RWPE2 (cell line): ENCODE measurements at regions not wholly inside any gene's neighbourhood (a gene's known extent, or its start where the extent isn't known, plus 50 kb on each side); places are given as distances from the start of the nearest gene placed in this dataset.

Source experiments
- ATAC-seq: fragments of 200-7000 bp; cut with Tn5 transposase; 3 replicates; pipeline ENCODE4 v1.9.1; 2021; ENCODE audit warnings: low read depth
- DNase-seq: peaks from one replicate; pipeline ENCODE4 v3.0.0-alpha.2; 2020; ENCODE audit warnings: low spot score
- H3K27ac ChIP-seq: fragments of 450-650 bp; 2 replicates; pipeline ENCODE4 v1.5.1; 2017; ENCODE audit warnings: mild to moderate bottlenecking; ENCODE audit not compliant: poor library complexity, severe bottlenecking
- H3K27me3 ChIP-seq: fragments of 250-450 bp; sonication (Bioruptor Pico); 2 replicates; pipeline ENCODE4 v1.5.1; 2021; ENCODE audit warnings: mild to moderate bottlenecking, moderate library complexity; ENCODE audit not compliant: insufficient read depth, poor library complexity, severe bottlenecking
- H3K36me3 ChIP-seq: fragments of 250-450 bp; sonication (Bioruptor Pico); 2 replicates; pipeline ENCODE4 v1.5.1; 2020; ENCODE audit warnings: low read depth, mild to moderate bottlenecking, moderate library complexity
- H3K4me1 ChIP-seq: fragments of 250-450 bp; sonication (Bioruptor Pico); 2 replicates; pipeline ENCODE4 v1.5.1; 2021; ENCODE audit warnings: mild to moderate bottlenecking, moderate library complexity; ENCODE audit not compliant: insufficient read depth, poor library complexity, severe bottlenecking
- H3K4me3 ChIP-seq: fragments of 250-450 bp; sonication (Bioruptor Pico); 2 replicates; pipeline ENCODE4 v1.5.1; 2021; ENCODE audit warnings: mild to moderate bottlenecking, moderate library complexity; ENCODE audit not compliant: severe bottlenecking
- H3K9me3 ChIP-seq: fragments of 250-450 bp; sonication (Bioruptor Pico); 2 replicates; pipeline ENCODE4 v1.5.1; 2021; ENCODE audit warnings: mild to moderate bottlenecking, moderate library complexity; ENCODE audit not compliant: severe bottlenecking
- TF ChIP-seq, protein P1 (sequence below): fragments of 450-650 bp; IDR thresholded peaks from one replicate; pipeline ENCODE4 v1.5.1; 2017; ENCODE audit warnings: mild to moderate bottlenecking, moderate library complexity; ENCODE audit not compliant: poor library complexity, severe bottlenecking

DNA sequence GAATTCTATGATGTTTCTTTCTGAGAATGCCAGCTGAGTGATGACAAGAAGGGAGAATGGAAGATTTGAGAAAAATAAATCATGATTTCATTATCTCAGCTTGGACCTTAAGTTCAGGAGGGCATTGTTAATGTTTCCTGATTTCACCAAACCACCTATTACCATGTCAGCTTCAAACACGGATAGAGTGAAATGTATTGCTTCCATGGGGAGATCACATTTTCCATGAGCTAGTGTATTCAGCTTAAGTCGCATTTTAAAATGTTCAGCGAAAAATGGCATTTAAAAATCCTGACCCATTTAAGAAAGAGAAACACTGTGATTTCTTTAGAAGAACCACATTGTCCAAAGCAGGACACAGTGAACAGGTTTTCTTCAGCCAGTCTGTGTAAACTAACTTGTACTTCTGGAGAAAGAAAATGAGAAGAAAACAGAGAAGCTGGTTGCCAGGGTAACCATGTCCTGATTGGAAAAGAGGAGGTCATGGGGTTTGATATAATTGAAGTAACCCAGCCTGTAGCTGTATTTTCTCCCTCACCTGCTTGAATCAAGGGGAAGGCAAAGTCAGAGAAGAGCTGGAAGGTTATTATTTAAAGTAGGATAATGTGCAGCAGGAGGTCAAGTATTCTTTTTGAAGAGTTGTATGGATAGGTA is 684.1 kb upstream of the NRSN1 start:
- TF ChIP-seq, protein P1, sequence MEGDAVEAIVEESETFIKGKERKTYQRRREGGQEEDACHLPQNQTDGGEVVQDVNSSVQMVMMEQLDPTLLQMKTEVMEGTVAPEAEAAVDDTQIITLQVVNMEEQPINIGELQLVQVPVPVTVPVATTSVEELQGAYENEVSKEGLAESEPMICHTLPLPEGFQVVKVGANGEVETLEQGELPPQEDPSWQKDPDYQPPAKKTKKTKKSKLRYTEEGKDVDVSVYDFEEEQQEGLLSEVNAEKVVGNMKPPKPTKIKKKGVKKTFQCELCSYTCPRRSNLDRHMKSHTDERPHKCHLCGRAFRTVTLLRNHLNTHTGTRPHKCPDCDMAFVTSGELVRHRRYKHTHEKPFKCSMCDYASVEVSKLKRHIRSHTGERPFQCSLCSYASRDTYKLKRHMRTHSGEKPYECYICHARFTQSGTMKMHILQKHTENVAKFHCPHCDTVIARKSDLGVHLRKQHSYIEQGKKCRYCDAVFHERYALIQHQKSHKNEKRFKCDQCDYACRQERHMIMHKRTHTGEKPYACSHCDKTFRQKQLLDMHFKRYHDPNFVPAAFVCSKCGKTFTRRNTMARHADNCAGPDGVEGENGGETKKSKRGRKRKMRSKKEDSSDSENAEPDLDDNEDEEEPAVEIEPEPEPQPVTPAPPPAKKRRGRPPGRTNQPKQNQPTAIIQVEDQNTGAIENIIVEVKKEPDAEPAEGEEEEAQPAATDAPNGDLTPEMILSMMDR = no peak
- no peaks in the 10 kb centered on the region for H3K36me3 ChIP-seq
- H3K27me3 ChIP-seq = no peaks in the 10 kb centered on the region
- H3K27ac ChIP-seq = no peak overlapping the region
- H3K4me3 ChIP-seq = no peak overlapping the region
- ATAC-seq = no peak
- H3K9me3 ChIP-seq = no peaks in the 10 kb centered on the region
- no peak for DNase-seq
- no peaks in the 10 kb centered on the region for H3K4me1 ChIP-seq

DNA sequence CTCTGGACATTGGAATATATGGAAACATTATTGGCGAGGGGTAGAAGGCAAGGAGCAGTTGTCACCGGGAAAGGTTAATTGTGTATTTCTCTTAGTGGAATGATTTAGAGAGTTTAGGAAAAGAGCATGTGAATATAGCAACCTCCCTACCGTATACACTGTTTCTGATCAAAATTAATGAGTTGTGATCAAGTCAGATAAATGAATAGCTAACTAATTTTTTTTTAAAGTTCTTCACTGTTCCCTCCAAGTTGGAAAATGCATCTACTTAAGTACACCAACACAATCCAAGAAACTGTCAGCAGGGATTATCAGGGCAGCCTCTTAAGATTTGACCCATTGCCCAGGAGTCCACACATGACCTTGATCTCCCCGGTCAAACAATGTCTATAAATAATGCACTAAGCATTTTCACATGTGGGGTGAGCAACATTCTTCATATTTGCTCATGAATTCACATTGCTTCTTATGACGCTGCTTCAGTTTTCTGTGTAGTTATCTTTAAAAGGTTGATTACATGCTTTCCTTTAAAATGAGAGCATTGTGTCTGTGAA is 680.8 kb upstream of the NRSN1 start:
- H3K27me3 ChIP-seq = no peaks in the 10 kb centered on the region
- H3K9me3 ChIP-seq = no peaks in the 10 kb centered on the region
- H3K4me3 ChIP-seq = no peak overlapping the region
- no peaks in the 10 kb centered on the region for H3K36me3 ChIP-seq
- no peak overlapping the region for H3K27ac ChIP-seq
- H3K4me1 ChIP-seq = no peaks in the 10 kb centered on the region
- DNase-seq (no peak), ATAC-seq (no peak)
- TF ChIP-seq, protein P1 = no peak

DNA sequence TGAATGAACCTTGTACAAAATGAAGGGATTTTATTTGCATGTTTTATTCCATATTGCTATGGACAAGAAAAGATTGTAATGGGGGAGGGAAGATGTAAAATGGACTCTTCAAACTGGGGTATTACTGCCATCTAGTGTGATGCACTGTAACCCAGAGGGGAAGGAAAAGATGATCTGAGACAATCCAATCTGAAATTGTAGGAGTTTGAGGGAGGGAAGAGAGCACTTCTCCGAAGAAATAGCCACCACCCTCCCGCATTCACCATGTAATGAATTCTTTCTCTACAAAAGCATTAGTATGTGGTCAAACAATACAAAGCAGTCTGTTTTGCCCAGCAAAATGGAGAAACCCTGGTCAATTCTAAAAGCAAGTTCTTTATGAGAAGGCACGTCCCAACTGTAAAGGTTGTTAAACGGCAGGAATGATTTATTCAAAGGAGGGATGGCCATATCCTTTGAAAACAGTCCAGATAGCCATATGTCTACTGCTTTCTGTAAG is 679.5 kb upstream of the NRSN1 start:
- Histone ChIP-seq H3K4me1 (no peaks in the 10 kb centered on the region), H3K36me3 (no peaks in the 10 kb centered on the region), H3K9me3 (no peaks in the 10 kb centered on the region), H3K27ac (no peak overlapping the region), H3K27me3 (no peaks in the 10 kb centered on the region), H3K4me3 (no peak overlapping the region)
- DNase-seq = no peak
- peak; percentile 64 for ATAC-seq
- TF ChIP-seq, protein P1 = peak; percentile 74

DNA sequence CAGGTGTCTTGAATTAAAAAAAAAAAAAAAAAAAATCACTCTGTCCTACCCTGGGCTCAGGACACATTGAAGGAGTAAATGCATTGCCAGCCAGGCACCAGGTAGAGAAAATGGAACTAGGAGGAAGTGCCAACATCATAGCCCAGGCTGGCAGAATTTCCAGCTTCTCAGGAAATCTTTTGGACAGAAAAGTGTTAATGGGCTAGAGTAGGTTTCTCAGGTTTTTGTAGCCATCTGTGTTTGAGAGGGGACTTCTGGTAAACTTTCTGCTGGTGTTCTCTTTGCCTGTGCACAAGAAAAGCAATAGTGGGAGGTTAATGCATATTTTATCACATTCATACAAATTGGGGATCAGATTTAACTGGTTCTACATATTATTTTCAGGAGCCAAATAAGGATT is 678.3 kb upstream of the NRSN1 start:
- TF ChIP-seq, protein P1 = no peak
- no peaks in the 10 kb centered on the region for H3K27me3 ChIP-seq
- no peak overlapping the region for H3K4me3 ChIP-seq
- ATAC-seq (no peak), DNase-seq (no peak)
- no peak overlapping the region for H3K27ac ChIP-seq
- no peaks in the 10 kb centered on the region for H3K36me3 ChIP-seq
- H3K4me1 ChIP-seq = no peaks in the 10 kb centered on the region
- H3K9me3 ChIP-seq = no peaks in the 10 kb centered on the region

DNA sequence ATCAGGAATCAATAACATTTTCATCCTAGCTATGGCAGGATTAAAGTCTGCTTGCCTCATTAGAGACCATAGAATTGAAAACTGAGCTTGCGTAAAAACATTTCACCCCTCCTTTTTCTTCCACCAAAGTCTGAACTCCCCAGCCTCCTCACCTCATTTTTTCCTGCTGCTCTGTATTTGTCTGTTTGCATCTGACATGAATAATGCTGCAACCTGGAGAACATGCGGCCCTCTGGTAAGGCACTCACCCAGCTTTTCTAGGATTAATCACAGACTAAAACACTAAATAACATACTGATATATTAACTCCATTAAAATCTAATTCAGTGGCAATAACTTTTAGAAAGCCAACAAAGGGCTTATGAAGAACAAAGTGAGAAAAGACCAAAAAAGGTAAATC is 677.7 kb upstream of the NRSN1 start:
- H3K9me3 ChIP-seq = no peaks in the 10 kb centered on the region
- ATAC-seq (no peak), DNase-seq (no peak)
- no peak overlapping the region for H3K27ac ChIP-seq
- H3K4me3 ChIP-seq = no peak overlapping the region
- H3K36me3 ChIP-seq = no peaks in the 10 kb centered on the region
- no peaks in the 10 kb centered on the region for H3K4me1 ChIP-seq
- TF ChIP-seq, protein P1 = no peak
- H3K27me3 ChIP-seq = no peaks in the 10 kb centered on the region
